ENCODE measurements at regions not wholly inside any gene's neighbourhood (a gene's known extent, or its start where the extent isn't known, plus 50 kb on each side); places are given as distances from the start of the nearest gene placed in this dataset.

DNA sequence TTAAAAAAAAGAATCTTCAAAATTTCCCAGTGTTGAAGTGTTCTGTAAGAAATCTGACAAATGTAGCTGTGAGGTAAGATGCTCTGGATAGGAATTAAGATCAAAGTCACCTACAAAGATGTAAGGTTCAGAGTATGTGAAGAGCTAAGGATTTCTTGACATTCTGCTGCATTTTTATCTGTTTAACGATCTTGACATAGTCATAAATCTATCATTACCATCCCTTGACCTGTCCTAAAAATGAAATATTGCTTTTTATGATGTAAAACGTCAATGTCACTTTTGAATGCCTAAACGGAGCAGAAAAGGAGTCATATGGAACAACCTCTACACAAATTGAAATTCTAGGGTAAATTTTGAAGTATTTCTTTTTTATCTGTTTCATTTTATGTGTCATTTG lies 939.3 kb downstream of the CDH18 start:
- Histone ChIP-seq H3K79me2 (replicated peaks; ENCODE audit: insufficient read depth) (no peaks in the 10 kb centered on the region), H2AFZ (no peak overlapping the region), H3K36me3 (ENCODE audit: insufficient read depth) (no peaks in the 10 kb centered on the region; the same call in 1 of the 2 replicates), H3K27ac (ENCODE audit: low read depth) (no peak overlapping the region), H3K4me3 (no peak overlapping the region), H3K4me1 (ENCODE audit: insufficient read depth) (peaks cover 4% of the 10 kb centered on the region; the same call in 1 of the 2 replicates), H3K9me2 (ENCODE audit: insufficient read depth) (peaks cover 7% of the 10 kb centered on the region), H3K4me2 (no peak overlapping the region), H3K27me3 (ENCODE audit: insufficient read depth) (no peaks in the 10 kb centered on the region), H3F3A (replicated peaks; ENCODE audit: low read depth) (no peaks in the 10 kb centered on the region), H4K20me1 (replicated peaks; ENCODE audit: insufficient read depth) (no peaks in the 10 kb centered on the region)
- no peaks in the 10 kb centered on the region for H3K27me3 Mint-ChIP-seq (ENCODE audit: insufficient read depth, low read depth, poor library complexity)
- TF ChIP-seq ZNF331 (CRISPR knock-in tag; IDR thresholded peaks at IDR 0.05; ENCODE audit: low read depth) = no peak
- peaks cover 6% of the 10 kb centered on the region for H3K4me1 Mint-ChIP-seq
- 0 out of 3 replicates have a peak, but pooled peaks cover 6% of the 10 kb centered on the region for H3K36me3 Mint-ChIP-seq (ENCODE audit: low read depth)
- no peaks in the 10 kb centered on the region; the same call in 2 of the 3 replicates for H3K9me3 Mint-ChIP-seq
- ATAC-seq (no peak), DNase-seq (ENCODE audit: low spot score) (no peak)
- no peak overlapping the region for H3K4me3 Mint-ChIP-seq
- H3K27ac Mint-ChIP-seq = no peak overlapping the region

DNA sequence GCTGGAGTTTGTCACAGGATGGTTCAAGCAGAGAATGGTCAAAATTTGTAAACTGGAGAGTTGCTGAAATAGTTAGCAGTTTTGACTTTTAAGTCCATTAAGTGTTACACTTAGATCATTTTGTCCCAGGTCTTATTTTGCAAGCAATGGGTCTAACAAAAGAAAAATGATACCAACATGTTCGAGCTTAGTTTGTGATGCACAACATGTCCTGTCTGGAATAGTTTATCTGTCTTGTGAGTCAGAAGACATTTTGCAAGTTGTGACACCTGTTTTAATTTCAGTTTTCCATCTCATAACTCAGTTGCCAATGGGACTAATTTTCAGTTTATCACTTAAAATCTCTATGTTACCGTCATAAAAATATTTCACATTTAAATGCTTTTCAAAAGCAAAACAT lies 929.8 kb downstream of the CDH18 start:
- DNase-seq (ENCODE audit: low spot score) (no peak), ATAC-seq (no peak)
- no peak overlapping the region for H3K4me2 ChIP-seq
- no peaks in the 10 kb centered on the region for H3K79me2 ChIP-seq (replicated peaks; ENCODE audit: insufficient read depth)
- H3F3A ChIP-seq (replicated peaks; ENCODE audit: low read depth) = no peaks in the 10 kb centered on the region
- H3K4me1 ChIP-seq (ENCODE audit: insufficient read depth) = no peaks in the 10 kb centered on the region
- no peaks in the 10 kb centered on the region for H4K20me1 ChIP-seq (replicated peaks; ENCODE audit: insufficient read depth)
- H3K4me3 Mint-ChIP-seq = no peak overlapping the region
- H3K36me3 Mint-ChIP-seq (ENCODE audit: low read depth) = no peaks in the 10 kb centered on the region
- no peaks in the 10 kb centered on the region for H3K36me3 ChIP-seq (ENCODE audit: insufficient read depth)
- TF ChIP-seq EZH2 (IDR thresholded peaks at IDR 0.05; ENCODE audit: low read depth, unreplicated experiment) (no peak), STAT1 (IDR thresholded peaks at IDR 0.05; ENCODE audit: unreplicated experiment) (no peak), ZNF331 (CRISPR knock-in tag; IDR thresholded peaks at IDR 0.05; ENCODE audit: low read depth) (no peak), CREB1 (CRISPR knock-in tag; IDR thresholded peaks at IDR 0.05; ENCODE audit: low read depth) (no peak), ZNF114 (CRISPR knock-in tag; IDR thresholded peaks at IDR 0.05) (no peak)
- TF ChIP-seq, protein P1, sequence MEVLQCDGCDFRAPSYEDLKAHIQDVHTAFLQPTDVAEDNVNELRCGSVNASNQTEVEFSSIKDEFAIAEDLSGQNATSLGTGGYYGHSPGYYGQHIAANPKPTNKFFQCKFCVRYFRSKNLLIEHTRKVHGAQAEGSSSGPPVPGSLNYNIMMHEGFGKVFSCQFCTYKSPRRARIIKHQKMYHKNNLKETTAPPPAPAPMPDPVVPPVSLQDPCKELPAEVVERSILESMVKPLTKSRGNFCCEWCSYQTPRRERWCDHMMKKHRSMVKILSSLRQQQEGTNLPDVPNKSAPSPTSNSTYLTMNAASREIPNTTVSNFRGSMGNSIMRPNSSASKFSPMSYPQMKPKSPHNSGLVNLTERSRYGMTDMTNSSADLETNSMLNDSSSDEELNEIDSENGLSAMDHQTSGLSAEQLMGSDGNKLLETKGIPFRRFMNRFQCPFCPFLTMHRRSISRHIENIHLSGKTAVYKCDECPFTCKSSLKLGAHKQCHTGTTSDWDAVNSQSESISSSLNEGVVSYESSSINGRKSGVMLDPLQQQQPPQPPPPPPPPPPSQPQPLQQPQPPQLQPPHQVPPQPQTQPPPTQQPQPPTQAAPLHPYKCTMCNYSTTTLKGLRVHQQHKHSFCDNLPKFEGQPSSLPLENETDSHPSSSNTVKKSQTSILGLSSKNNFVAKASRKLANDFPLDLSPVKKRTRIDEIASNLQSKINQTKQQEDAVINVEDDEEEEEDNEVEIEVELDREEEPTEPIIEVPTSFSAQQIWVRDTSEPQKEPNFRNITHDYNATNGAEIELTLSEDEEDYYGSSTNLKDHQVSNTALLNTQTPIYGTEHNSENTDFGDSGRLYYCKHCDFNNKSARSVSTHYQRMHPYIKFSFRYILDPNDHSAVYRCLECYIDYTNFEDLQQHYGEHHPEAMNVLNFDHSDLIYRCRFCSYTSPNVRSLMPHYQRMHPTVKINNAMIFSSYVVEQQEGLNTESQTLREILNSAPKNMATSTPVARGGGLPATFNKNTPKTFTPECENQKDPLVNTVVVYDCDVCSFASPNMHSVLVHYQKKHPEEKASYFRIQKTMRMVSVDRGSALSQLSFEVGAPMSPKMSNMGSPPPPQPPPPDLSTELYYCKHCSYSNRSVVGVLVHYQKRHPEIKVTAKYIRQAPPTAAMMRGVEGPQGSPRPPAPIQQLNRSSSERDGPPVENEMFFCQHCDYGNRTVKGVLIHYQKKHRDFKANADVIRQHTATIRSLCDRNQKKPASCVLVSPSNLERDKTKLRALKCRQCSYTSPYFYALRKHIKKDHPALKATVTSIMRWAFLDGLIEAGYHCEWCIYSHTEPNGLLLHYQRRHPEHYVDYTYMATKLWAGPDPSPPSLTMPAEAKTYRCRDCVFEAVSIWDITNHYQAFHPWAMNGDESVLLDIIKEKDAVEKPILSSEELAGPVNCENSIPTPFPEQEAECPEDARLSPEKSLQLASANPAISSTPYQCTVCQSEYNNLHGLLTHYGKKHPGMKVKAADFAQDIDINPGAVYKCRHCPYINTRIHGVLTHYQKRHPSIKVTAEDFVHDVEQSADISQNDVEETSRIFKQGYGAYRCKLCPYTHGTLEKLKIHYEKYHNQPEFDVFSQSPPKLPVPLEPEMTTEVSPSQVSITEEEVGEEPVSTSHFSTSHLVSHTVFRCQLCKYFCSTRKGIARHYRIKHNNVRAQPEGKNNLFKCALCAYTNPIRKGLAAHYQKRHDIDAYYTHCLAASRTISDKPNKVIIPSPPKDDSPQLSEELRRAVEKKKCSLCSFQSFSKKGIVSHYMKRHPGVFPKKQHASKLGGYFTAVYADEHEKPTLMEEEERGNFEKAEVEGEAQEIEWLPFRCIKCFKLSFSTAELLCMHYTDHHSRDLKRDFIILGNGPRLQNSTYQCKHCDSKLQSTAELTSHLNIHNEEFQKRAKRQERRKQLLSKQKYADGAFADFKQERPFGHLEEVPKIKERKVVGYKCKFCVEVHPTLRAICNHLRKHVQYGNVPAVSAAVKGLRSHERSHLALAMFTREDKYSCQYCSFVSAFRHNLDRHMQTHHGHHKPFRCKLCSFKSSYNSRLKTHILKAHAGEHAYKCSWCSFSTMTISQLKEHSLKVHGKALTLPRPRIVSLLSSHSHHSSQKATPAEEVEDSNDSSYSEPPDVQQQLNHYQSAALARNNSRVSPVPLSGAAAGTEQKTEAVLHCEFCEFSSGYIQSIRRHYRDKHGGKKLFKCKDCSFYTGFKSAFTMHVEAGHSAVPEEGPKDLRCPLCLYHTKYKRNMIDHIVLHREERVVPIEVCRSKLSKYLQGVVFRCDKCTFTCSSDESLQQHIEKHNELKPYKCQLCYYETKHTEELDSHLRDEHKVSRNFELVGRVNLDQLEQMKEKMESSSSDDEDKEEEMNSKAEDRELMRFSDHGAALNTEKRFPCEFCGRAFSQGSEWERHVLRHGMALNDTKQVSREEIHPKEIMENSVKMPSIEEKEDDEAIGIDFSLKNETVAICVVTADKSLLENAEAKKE (CRISPR knock-in tag; IDR thresholded peaks at IDR 0.05) = no peak
- TF ChIP-seq, protein P2, sequence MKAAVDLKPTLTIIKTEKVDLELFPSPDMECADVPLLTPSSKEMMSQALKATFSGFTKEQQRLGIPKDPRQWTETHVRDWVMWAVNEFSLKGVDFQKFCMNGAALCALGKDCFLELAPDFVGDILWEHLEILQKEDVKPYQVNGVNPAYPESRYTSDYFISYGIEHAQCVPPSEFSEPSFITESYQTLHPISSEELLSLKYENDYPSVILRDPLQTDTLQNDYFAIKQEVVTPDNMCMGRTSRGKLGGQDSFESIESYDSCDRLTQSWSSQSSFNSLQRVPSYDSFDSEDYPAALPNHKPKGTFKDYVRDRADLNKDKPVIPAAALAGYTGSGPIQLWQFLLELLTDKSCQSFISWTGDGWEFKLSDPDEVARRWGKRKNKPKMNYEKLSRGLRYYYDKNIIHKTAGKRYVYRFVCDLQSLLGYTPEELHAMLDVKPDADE (IDR thresholded peaks at IDR 0.05) = no peak
- TF ChIP-seq, protein P3, sequence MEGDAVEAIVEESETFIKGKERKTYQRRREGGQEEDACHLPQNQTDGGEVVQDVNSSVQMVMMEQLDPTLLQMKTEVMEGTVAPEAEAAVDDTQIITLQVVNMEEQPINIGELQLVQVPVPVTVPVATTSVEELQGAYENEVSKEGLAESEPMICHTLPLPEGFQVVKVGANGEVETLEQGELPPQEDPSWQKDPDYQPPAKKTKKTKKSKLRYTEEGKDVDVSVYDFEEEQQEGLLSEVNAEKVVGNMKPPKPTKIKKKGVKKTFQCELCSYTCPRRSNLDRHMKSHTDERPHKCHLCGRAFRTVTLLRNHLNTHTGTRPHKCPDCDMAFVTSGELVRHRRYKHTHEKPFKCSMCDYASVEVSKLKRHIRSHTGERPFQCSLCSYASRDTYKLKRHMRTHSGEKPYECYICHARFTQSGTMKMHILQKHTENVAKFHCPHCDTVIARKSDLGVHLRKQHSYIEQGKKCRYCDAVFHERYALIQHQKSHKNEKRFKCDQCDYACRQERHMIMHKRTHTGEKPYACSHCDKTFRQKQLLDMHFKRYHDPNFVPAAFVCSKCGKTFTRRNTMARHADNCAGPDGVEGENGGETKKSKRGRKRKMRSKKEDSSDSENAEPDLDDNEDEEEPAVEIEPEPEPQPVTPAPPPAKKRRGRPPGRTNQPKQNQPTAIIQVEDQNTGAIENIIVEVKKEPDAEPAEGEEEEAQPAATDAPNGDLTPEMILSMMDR (conservative IDR thresholded peaks at IDR 0.05; ENCODE audit: low read depth in 2 of 2) = no peak
- H3K27ac Mint-ChIP-seq = no peak overlapping the region
- no peaks in the 10 kb centered on the region for H3K27me3 Mint-ChIP-seq (ENCODE audit: insufficient read depth, low read depth, poor library complexity)
- H2AFZ ChIP-seq = no peak overlapping the region
- H3K27ac ChIP-seq (ENCODE audit: low read depth) = no peak overlapping the region
- H3K9me2 ChIP-seq (ENCODE audit: insufficient read depth) = no peaks in the 10 kb centered on the region; the same call in 1 of the 2 replicates
- H3K4me1 Mint-ChIP-seq = no peaks in the 10 kb centered on the region
- H3K27me3 ChIP-seq (ENCODE audit: insufficient read depth) = no peaks in the 10 kb centered on the region
- H3K4me3 ChIP-seq = no peak overlapping the region
- no peaks in the 10 kb centered on the region for H3K9me3 Mint-ChIP-seq
